Pons (tissue), 1 donor: ENCODE measurements at regions not wholly inside any gene's neighbourhood (a gene's known extent, or its start where the extent isn't known, plus 50 kb on each side); places are given as distances from the start of the nearest gene placed in this dataset.
A peak's percentile ranks its signal among the peaks of the same experiment; 100 is the strongest.
"Not testable (repeated sequence)": the region's sequence is repeated elsewhere in the genome, so short reads cannot be mapped to it uniquely, and the experiment has no call there.

ENCODE experiments used
- DNase-seq: peaks from one replicate; pipeline ENCODE4 v3.0.0-alpha.2; 2016; ENCODE audit warnings: low spot score

DNA sequence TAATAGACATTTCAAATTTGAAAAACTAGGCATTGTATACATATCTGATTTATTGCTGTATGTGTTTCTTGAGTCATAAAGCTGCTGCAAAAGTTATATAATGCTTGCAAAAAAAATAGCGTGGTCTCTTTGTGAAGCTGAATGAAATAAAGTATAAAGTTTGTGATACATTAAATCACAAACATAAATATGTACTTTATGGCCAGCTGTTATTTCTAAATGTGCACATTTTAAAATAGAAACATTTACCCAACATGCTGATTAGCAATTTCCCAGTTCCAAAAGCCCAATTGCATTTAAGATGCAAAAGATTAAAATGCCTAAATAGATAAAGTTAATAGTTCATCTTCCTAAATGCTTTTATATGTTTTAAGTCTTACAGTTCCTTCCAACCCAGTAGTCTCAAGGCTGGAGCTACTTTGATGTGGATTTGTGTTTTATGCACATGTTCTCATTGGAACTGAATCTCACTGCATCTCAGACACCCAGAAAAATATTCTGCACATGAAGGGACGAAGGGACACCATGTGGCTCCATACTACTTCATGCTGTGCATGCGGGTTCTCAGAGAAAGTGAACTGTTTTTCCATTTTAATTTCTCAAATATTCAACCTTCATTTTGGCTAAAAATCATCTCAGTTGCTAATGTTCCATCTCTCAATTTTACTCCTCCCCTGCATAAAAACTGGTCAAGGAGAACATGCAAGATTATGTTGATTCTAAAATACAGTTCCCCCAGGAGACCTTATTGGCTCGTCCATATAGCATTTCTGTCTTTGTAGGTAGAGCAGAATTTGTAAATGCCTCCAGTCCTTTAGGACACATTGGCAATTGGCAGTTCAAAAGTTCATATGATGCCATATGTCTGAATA is 304.6 kb downstream of the MTX2 start:
- DNase-seq: no peak

GRCh38 chr2:176574484-176575236 is 305.4 kb downstream of the MTX2 start:
- no peak for DNase-seq

GRCh38 chr2:176575237-176575744 is 306.0 kb downstream of the MTX2 start:
- DNase-seq: no peak

- DNase-seq: no peak
Observed at GRCh38 chr2:176577054-176577453, 307.8 kb downstream of the MTX2 start.

DNA sequence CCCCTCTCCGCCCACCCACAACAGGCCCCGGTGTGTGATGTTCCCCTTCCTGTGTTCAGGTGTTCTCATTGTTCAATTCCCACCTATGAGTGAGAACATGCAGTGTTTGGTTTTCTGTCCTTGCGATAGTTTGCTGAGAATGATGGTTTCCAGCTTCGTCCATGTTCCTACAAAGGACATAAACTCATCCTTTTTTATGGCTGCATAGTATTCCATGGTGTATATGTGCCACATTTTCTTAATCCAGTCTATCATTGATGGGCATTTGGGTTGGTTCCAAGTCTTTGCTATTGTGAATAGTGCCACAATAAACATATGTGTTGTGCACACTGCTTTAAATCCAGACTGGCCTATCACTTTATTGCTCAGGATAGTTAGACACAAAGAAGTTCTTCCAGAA is 309.1 kb downstream of the MTX2 start:
- not testable (repeated sequence) for DNase-seq

DNA sequence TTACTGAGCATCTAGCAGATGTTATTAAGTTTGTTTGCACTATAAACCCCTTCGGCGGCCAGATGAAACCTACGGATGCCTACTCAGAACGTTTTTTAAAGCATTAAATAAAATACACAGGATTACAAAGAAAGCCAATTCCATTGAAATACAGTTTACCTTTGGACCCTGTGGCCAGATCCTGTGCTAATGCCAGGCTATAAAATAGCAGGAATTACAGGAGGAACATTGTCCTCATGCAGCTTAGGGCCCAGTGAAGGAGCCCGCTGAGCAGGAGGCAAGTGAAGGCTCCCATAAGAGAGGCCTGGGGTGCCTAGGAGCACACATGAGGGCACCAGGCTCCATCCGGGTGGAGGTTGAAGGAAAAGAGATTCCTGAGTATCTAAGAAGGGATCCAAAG is 310.4 kb downstream of the MTX2 start:
- DNase-seq: no peak

DNA sequence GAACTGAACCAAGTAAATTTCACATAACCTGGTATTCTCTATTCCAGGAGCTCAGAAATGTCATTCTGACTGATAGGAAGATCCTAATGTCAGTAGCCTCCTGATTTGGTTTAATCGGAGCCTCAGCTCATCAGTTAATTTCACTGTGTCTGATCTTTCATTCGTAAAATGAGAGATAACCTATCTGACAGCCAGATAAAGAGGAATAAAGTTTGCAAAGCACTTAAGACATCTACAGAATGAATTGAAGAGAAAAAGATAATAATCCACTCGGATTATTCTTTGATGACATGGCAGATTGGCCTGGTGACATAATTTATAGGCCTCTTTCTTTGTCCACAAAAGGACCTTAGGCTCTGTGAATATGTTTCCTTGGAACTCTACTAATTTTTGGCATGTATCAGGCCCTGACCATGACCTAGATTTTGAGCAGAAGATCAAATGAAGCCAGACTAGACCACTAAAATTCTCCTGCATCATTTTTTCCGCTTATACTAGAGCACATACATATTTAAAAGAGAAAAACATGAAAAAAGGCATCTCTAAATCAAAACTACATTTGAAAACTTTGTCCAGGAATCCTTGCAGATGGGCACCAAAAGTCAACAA is 312.4 kb downstream of the MTX2 start:
- no peak for DNase-seq

DNA sequence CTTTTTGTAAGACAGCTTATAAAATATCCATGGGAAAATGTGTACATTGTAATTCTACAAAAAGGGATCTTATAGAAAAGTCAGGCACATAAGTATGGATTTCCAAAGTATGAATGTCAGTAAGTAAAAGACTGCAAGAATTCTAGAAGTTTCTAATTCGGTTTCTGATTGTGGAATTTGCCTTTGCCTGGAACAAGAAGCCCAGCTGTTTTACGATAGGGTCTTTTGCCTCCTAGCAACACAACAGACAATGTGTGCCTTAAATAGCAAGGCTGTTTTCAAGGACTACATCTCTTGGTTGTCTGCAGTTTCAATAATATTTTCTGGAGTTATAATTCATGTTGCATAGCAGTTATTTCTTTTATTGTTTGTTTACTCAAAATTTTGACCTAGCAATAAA is 312.9 kb downstream of the MTX2 start:
- peak; percentile 1 for DNase-seq

GRCh38 chr2:176582990-176583481 is 313.8 kb downstream of the MTX2 start:
- no peak for DNase-seq

GRCh38 chr2:176583607-176584006 is 314.4 kb downstream of the MTX2 start:
- DNase-seq: no peak

GRCh38 chr2:176584333-176584732 is 315.1 kb downstream of the MTX2 start:
- no peak for DNase-seq

DNA sequence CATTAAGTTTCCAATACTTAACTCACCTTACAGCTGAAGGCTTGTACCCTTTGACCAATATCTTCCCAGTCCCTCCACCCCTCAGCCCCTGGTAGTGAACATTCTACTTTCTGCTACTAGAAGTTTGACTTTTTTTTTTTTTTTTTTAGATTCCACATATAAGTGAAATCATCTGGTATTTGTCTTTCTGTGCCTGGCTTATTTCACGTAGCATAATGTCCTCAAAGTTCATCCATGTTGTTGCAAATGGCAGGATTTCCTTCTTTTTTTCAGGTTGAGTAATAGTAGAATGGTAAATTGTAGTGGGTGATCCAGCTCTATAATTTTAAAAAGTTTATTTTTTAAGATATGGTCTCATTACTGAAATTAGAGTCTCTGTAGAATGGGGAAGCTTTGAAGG is 316.0 kb downstream of the MTX2 start:
- no peak for DNase-seq

DNA sequence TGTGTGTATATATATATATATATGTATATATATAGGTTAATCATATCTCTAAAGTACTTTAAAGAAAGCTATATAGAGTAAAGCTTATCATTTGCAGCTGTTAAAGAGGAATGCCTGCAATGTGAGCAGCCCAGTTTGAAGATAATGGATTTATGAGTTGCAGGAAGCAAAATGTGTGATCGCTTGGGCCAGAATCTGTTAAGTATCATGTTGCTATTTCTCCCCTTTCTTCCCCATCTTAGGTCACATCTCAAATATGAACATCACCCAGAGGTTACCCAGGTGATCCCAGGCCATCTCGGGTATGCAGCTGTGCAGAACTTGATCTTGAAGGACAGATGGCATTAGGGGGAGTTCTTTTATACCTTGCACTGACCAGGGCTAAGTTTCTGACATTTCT is 316.5 kb downstream of the MTX2 start:
- no peak for DNase-seq

GRCh38 chr2:176589287-176589686 is 320.0 kb downstream of the MTX2 start:
- no peak for DNase-seq

GRCh38 chr2:176589825-176590440 is 320.7 kb downstream of the MTX2 start:
- DNase-seq: no peak

DNA sequence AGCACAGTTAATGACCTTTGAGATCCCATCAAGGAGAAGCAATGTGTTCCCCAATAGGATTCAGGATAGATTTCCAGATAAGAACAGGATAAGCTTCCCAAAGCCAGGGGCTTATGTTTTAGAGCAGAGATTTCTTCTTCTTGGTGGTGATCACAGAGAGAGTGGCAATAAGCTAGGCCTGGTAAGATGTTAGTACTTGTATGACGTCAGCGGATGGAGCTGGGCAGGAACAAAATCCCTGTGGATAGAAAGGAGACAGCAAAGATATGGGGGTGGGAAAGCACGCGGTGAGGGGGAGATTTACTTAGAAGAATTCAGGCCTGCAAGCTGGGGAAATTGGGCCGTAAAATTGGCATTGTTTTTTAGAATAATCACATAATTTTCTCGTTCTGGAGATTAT is 323.0 kb downstream of the MTX2 start:
- no peak for DNase-seq

DNA sequence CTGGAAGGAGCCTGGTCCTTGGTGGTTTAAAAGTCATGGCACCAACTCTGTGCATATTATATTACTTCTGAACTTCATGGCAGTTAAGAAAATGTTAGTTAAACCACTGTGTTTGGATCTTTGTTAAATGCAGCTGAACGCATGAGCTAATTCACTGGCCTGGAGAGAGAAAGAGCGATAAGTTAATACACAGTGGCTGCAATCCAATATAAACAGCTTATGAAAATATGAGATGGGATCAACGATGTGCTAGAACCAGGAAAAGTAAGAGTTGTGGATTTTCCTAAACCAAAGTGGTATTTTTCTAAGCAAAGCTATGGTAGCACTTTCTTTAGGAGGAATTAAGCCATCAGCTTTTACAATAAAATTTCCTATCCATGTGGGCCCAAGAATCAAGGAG is 326.7 kb downstream of the MTX2 start:
- DNase-seq: no peak

GRCh38 chr2:176597916-176598315 is 328.7 kb downstream of the MTX2 start:
- DNase-seq: no peak

DNA sequence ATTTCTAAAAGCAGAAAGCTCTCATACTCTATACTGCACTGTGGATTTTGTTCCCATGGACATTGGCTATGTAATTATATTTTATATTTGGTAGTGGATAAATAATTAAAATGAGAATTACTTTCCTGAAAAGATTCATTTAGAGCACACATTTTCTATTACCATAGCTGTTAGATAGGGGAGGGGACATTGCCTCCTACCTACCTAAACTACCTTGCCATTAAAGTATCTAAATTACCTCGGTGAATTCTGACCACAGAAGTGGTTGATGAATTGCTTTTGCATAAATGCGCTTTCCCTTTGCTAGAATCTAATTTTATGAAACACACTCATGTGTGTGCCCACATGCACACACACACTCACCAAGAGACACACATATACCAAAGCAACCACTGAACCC is 329.1 kb downstream of the MTX2 start:
- DNase-seq: no peak

DNA sequence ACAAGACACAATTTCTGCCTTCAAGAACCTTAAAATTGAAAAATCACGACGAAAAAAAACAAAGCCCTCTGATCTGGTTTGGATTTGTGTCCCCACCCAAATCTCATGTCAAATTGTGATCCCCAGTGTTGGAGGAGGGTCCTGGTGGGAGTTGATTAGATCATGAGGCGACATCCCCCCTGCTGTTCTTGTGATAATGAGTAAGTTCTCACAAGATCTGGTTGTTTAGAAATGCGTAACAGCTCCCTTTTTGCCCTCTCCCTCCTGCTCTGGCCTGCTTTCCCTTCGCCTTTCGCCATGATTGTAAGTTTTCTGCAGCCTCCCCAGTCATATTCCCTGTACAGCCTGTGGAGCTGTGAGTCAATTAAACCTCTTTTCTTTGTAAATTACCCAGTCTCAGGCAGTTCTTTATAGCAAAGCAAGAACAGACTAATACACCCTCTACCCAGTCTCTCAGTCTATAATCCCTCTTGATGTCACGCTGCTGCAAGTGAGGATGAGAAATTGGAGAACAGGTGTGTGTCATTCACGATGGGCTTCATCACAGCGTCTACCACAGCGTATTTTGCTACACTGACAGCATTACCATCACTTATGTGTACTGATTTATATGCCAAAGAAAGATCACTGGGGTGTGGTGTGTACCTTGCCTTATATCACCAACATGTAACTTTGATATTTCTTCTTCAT is 330.7 kb downstream of the MTX2 start:
- no peak for DNase-seq

- no peak for DNase-seq
Observed at GRCh38 chr2:176601066-176601465, 331.8 kb downstream of the MTX2 start.

GRCh38 chr2:176612036-176612435 is 342.8 kb downstream of the MTX2 start:
- DNase-seq: no peak
